ENCODE measurements at regions not wholly inside any gene's neighbourhood (a gene's known extent, or its start where the extent isn't known, plus 50 kb on each side); places are given as distances from the start of the nearest gene placed in this dataset.

- Histone ChIP-seq H3K27me3 (ENCODE audit: insufficient read depth in 3 of 3, low read length in 2 of 3) (no peaks in the 10 kb centered on the region), H3K27ac (no peak overlapping the region)
- ATAC-seq: no peak
Observed at GRCh38 chr7:15938115-15938514, 251.6 kb upstream of the MEOX2 start.

GRCh38 chr7:15937571-15937970 lies 251.1 kb upstream of the MEOX2 start:
- no peaks in the 10 kb centered on the region for H3K4me1 ChIP-seq
- no peak for DNase-seq
- no peaks in the 10 kb centered on the region for H3K27me3 ChIP-seq (ENCODE audit: insufficient read depth in 3 of 3, low read length in 2 of 3)
- intact Hi-C loops (cut with DNase I): no loop called here
- H3K36me3 ChIP-seq (ENCODE audit: insufficient read depth in 1 of 2, low read depth in 1 of 2): no peaks in the 10 kb centered on the region
- no peak for ATAC-seq
- H3K9me3 ChIP-seq: no peaks in the 10 kb centered on the region
- TF ChIP-seq, protein P1, sequence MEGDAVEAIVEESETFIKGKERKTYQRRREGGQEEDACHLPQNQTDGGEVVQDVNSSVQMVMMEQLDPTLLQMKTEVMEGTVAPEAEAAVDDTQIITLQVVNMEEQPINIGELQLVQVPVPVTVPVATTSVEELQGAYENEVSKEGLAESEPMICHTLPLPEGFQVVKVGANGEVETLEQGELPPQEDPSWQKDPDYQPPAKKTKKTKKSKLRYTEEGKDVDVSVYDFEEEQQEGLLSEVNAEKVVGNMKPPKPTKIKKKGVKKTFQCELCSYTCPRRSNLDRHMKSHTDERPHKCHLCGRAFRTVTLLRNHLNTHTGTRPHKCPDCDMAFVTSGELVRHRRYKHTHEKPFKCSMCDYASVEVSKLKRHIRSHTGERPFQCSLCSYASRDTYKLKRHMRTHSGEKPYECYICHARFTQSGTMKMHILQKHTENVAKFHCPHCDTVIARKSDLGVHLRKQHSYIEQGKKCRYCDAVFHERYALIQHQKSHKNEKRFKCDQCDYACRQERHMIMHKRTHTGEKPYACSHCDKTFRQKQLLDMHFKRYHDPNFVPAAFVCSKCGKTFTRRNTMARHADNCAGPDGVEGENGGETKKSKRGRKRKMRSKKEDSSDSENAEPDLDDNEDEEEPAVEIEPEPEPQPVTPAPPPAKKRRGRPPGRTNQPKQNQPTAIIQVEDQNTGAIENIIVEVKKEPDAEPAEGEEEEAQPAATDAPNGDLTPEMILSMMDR (IDR thresholded peaks at IDR 0.05): no peak
- no peak overlapping the region for H3K27ac ChIP-seq
- no peak overlapping the region for H3K4me3 ChIP-seq

More at GRCh38 chr7:15938115-15938514, 251.6 kb upstream of the MEOX2 start:
- no peaks in the 10 kb centered on the region for H3K36me3 ChIP-seq (ENCODE audit: insufficient read depth in 1 of 2, low read depth in 1 of 2)
- H3K4me1 ChIP-seq: no peaks in the 10 kb centered on the region
- intact Hi-C loops (cut with DNase I): no loop called here
- TF ChIP-seq, protein P1 (IDR thresholded peaks at IDR 0.05): no peak
- H3K4me3 ChIP-seq: no peak overlapping the region
- no peak for DNase-seq
- no peaks in the 10 kb centered on the region for H3K9me3 ChIP-seq

DNA sequence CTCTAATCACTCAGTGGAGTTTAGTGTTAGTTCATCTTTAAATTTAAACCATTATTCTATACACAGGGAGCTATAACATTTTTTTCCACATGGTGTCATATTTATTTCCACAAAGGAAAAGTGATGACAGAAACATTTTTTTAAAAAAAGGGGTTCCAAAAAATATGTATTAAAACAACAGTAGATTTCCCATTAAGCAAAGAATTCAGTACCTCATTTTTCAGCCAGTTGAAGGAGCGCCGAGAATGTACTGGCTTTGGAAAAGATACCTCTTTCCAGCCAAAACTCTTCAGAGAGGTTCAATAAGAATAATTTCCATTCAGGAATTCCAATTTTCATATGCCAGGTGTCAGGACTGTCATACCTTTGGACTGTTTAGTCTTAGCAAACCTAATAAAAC lies 250.5 kb upstream of the MEOX2 start:
- WGBS, 3 donors: 78 to 82% (median 81%) methylated on average over 2 of the region's 2 CpGs
- no peak overlapping the region for H3K27ac ChIP-seq
- intact Hi-C loops (cut with DNase I): no loop called here
- ATAC-seq (no peak), DNase-seq (no peak)
- no peaks in the 10 kb centered on the region for H3K36me3 ChIP-seq (ENCODE audit: insufficient read depth in 1 of 2, low read depth in 1 of 2)
- no peaks in the 10 kb centered on the region for H3K27me3 ChIP-seq (ENCODE audit: insufficient read depth in 3 of 3, low read length in 2 of 3)
- no peak overlapping the region for H3K4me3 ChIP-seq
- no peaks in the 10 kb centered on the region for H3K4me1 ChIP-seq
- TF ChIP-seq, protein P1 (IDR thresholded peaks at IDR 0.05): no peak
- no peaks in the 10 kb centered on the region for H3K9me3 ChIP-seq

DNA sequence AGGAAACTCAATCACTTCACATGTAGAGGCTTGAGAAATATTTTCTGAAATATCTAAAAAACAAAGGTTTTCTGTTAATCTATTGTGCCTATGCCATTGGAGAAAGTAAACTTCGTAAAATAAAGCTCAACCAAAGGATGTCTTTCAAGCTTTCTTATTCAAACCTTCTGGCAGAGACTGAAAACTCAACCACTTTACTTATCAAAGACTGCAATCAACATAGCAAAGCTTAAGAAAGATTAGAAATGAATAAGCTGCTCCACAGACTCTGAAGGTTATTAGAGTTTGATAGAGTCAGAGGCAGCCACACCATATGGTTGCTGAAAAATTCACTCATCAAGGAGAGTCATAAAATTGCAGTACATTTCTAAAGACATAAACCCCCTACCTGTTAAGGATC lies 245.8 kb upstream of the MEOX2 start:
- H3K36me3 ChIP-seq (ENCODE audit: insufficient read depth in 1 of 2, low read depth in 1 of 2): no peaks in the 10 kb centered on the region
- no peaks in the 10 kb centered on the region for H3K4me1 ChIP-seq
- intact Hi-C loops (cut with DNase I): no loop called here
- no peaks in the 10 kb centered on the region for H3K27me3 ChIP-seq (ENCODE audit: insufficient read depth in 3 of 3, low read length in 2 of 3)
- H3K9me3 ChIP-seq: no peaks in the 10 kb centered on the region
- no peak overlapping the region for H3K27ac ChIP-seq
- 81 to 97% (median 91%) methylated on average over 1 of the region's 1 CpG for WGBS, 3 donors
- DNase-seq (no peak), ATAC-seq (no peak)
- TF ChIP-seq, protein P1 (IDR thresholded peaks at IDR 0.05): no peak
- H3K4me3 ChIP-seq: no peak overlapping the region

DNA sequence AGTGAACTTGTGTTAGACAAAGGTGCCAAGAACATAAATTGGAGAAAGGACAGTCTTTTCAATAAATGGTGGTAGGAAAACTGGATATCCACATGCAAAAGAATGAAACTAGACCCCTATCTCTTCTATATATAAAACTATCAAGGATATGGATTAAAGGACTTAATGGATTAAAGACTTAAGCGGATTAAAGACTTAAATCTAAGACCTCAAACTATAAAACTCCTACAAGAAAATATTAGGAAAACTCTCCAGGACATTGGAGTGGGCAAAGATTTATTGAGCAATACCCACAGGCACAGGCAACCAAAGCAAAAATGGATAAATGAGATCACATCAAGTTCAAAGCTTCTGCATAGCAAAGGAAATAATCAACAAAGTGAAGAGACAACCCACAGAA lies 242.9 kb upstream of the MEOX2 start:
- no peaks in the 10 kb centered on the region for H3K9me3 ChIP-seq
- WGBS, 3 donors: 76 to 85% (median 79%) methylated on average over 1 of the region's 1 CpG
- H3K27ac ChIP-seq: no peak overlapping the region
- ATAC-seq (no peak), DNase-seq (no peak)
- no peaks in the 10 kb centered on the region for H3K4me1 ChIP-seq
- TF ChIP-seq, protein P1 (IDR thresholded peaks at IDR 0.05): no peak
- intact Hi-C loops (cut with DNase I): no loop called here
- no peak overlapping the region for H3K4me3 ChIP-seq
- no peaks in the 10 kb centered on the region for H3K27me3 ChIP-seq (ENCODE audit: insufficient read depth in 3 of 3, low read length in 2 of 3)
- no peaks in the 10 kb centered on the region for H3K36me3 ChIP-seq (ENCODE audit: insufficient read depth in 1 of 2, low read depth in 1 of 2)
